MM.1S (cell line): ENCODE measurements at regions not wholly inside any gene's neighbourhood (a gene's known extent, or its start where the extent isn't known, plus 50 kb on each side); places are given as distances from the start of the nearest gene placed in this dataset.

Experiments
- DNase-seq: peaks from one replicate; pipeline ENCODE4 v3.0.0-alpha.2; 2015
- H2AFZ ChIP-seq: fragments of 300-600 bp; sonication (generic); 2 replicates; pipeline ENCODE4 v1.6.0; 2016; ENCODE audit warnings: antibody characterized with exemption, low read length
- H3F3A ChIP-seq: fragments of 300-600 bp; sonication (generic); 2 replicates; pipeline ENCODE4 v1.6.1; 2016; ENCODE audit warnings: mild to moderate bottlenecking, antibody characterized with exemption, low read length, moderate library complexity, mixed read lengths; ENCODE audit not compliant: insufficient read depth
- H3K27ac ChIP-seq: fragments of 300-600 bp; sonication (generic); 2 replicates; pipeline ENCODE4 v1.5.1; 2016; ENCODE audit warnings: mild to moderate bottlenecking, low read length
- H3K27me3 ChIP-seq: fragments of 300-600 bp; sonication (generic); replicated peaks from 2 replicates; pipeline ENCODE4 v1.6.0; 2016; ENCODE audit warnings: low read length; ENCODE audit not compliant: insufficient read depth
- H3K36me3 ChIP-seq: fragments of 300-600 bp; sonication (generic); replicated peaks from 2 replicates; pipeline ENCODE4 v1.6.1; 2016; ENCODE audit warnings: mild to moderate bottlenecking, low read length, mixed read lengths; ENCODE audit not compliant: insufficient read depth
- H3K4me1 ChIP-seq: fragments of 300-600 bp; sonication (generic); 2 replicates; pipeline ENCODE4 v1.6.1; 2016; ENCODE audit warnings: low read length, mixed read lengths
- H3K4me2 ChIP-seq: fragments of 300-600 bp; sonication (generic); 2 replicates; pipeline ENCODE4 v1.6.0; 2016; ENCODE audit warnings: low read depth, low read length
- H3K4me3 ChIP-seq: fragments of 300-600 bp; sonication (generic); 2 replicates; pipeline ENCODE4 v1.5.1; 2016; ENCODE audit warnings: low read length, mixed read lengths
- H3K79me2 ChIP-seq: fragments of 300-600 bp; sonication (generic); 2 replicates; pipeline ENCODE4 v1.6.1; 2016; ENCODE audit warnings: mixed run types, low read length, mixed read lengths
- H3K9ac ChIP-seq: fragments of 300-600 bp; sonication (generic); 2 replicates; pipeline ENCODE4 v1.6.1; 2016; ENCODE audit warnings: low read length, mixed read lengths
- H3K9me2 ChIP-seq: fragments of 300-600 bp; sonication (generic); replicated peaks from 2 replicates; pipeline ENCODE4 v1.6.1; 2016; ENCODE audit warnings: mild to moderate bottlenecking, low read length, mixed read lengths; ENCODE audit not compliant: insufficient read depth
- H3K9me3 ChIP-seq: fragments of 300-600 bp; sonication (generic); replicated peaks from 2 replicates; pipeline ENCODE4 v1.6.1; 2016; ENCODE audit warnings: mild to moderate bottlenecking, low read length, mixed read lengths; ENCODE audit not compliant: insufficient read depth
- H4K20me1 ChIP-seq: fragments of 300-600 bp; sonication (generic); 2 replicates; pipeline ENCODE4 v1.6.1; 2016; ENCODE audit warnings: mild to moderate bottlenecking, low read length, moderate library complexity, mixed read lengths; ENCODE audit not compliant: insufficient read depth
- EZH2 ChIP-seq: fragments of 300-600 bp; sonication (generic); optimal IDR thresholded peaks from 2 replicates; pipeline ENCODE3; 2017; ENCODE audit warnings: low read depth, mild to moderate bottlenecking, antibody characterized with exemption, low read length, mixed read lengths
- EZH2phosphoT487 ChIP-seq: fragments of 300-600 bp; sonication (generic); IDR thresholded peaks from 2 replicates; pipeline ENCODE4 v1.6.1; 2018; ENCODE audit warnings: antibody characterized with exemption, low read length
- TF ChIP-seq, protein P1 (sequence below): fragments of 300-600 bp; sonication (generic); IDR thresholded peaks from 2 replicates; pipeline ENCODE4 v1.5.1; 2016; ENCODE audit warnings: antibody characterized with exemption, low read length, mixed read lengths

DNA sequence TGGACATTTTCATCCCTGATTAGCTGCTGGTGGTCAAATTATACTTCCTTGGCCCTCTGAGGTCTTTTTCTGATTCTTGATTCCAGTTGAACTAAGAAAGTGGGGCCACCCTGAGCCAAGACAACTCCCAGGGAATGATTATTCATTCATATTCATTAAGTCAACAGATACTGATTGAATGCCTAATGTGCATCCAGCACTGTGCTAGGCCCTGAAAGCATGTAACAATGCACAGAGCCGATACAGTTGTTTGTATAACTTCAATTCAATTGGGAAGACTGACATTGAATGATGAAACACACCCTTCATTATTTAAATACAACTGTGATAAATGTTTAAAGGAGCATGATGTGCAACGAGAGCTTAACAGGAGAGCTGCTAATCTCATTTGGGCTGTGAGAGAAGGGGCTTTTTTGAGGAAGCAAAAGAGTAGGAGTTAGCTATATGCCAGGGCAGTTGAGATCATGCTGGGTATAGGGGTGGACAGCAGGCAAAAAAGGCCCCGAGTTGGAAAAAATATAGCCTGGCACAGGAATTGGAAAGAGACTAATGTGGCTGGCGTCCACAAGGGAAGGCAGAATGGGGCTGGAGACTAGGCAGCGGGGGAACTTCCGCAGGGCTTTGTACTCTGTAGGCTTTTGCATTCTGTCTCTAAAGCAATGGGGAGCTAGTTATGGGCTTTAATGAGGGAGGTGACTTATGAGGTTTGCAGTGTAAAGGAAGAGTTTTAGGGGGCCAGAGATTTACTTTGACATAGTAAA is 57.2 kb upstream of the ACVR1 start:
- H3K27ac ChIP-seq = no peak overlapping the region
- H3K4me1 ChIP-seq = no peaks in the 10 kb centered on the region
- no peaks in the 10 kb centered on the region for H3K27me3 ChIP-seq
- TF ChIP-seq EZH2 = no peak
- no peak for TF ChIP-seq EZH2phosphoT487
- TF ChIP-seq, protein P1, sequence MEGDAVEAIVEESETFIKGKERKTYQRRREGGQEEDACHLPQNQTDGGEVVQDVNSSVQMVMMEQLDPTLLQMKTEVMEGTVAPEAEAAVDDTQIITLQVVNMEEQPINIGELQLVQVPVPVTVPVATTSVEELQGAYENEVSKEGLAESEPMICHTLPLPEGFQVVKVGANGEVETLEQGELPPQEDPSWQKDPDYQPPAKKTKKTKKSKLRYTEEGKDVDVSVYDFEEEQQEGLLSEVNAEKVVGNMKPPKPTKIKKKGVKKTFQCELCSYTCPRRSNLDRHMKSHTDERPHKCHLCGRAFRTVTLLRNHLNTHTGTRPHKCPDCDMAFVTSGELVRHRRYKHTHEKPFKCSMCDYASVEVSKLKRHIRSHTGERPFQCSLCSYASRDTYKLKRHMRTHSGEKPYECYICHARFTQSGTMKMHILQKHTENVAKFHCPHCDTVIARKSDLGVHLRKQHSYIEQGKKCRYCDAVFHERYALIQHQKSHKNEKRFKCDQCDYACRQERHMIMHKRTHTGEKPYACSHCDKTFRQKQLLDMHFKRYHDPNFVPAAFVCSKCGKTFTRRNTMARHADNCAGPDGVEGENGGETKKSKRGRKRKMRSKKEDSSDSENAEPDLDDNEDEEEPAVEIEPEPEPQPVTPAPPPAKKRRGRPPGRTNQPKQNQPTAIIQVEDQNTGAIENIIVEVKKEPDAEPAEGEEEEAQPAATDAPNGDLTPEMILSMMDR = no peak
- no peak for DNase-seq
- H3K4me3 ChIP-seq = no peak overlapping the region
- H2AFZ ChIP-seq = no peak overlapping the region
- no peaks in the 10 kb centered on the region for H3F3A ChIP-seq
- H3K9me2 ChIP-seq = no peaks in the 10 kb centered on the region
- H3K4me2 ChIP-seq = no peak overlapping the region
- H3K9me3 ChIP-seq = no peaks in the 10 kb centered on the region
- H3K9ac ChIP-seq = no peak overlapping the region
- no peaks in the 10 kb centered on the region for H4K20me1 ChIP-seq
- H3K79me2 ChIP-seq = no peaks in the 10 kb centered on the region
- no peaks in the 10 kb centered on the region for H3K36me3 ChIP-seq

DNA sequence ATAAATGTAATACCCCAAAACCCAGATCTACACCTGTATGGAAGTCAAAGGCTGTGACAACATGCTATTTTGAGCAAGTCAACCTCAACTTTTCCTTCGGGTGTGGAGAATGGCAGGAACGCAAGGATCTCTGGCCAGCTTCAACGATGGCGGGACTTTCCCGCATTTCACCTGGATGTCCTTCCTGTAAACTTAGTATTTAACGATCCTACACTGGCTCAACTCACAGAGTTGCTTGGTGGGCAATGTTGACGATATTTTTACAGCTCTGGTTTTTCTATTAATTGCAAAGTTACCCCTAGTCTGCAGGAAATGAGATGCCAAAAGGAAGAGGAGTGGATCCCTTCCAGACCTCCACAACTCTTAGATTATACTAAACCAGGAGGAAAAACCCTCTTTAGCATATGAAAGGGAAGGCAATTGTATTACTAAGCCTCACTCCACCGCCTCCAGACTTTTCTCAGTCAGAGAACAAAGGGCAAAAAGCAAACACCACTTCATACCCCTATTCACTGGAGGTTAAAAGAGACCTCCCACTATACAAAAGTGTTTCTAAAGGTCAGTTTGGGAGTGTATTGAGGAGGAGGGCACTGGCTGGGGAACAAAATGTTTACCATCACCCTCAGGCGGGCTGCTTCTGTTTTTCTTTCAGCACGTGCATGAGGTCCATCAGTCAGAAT is 56.5 kb upstream of the ACVR1 start:
- DNase-seq = no peak
- H3K9me3 ChIP-seq = no peaks in the 10 kb centered on the region
- H3K9me2 ChIP-seq = no peaks in the 10 kb centered on the region
- H3F3A ChIP-seq = no peaks in the 10 kb centered on the region
- H3K27me3 ChIP-seq = no peaks in the 10 kb centered on the region
- no peaks in the 10 kb centered on the region for H3K79me2 ChIP-seq
- no peaks in the 10 kb centered on the region for H3K36me3 ChIP-seq
- H2AFZ ChIP-seq = no peak overlapping the region
- H4K20me1 ChIP-seq = no peaks in the 10 kb centered on the region
- H3K4me3 ChIP-seq = no peak overlapping the region
- TF ChIP-seq EZH2phosphoT487 = no peak
- TF ChIP-seq, protein P1 = no peak
- TF ChIP-seq EZH2 = no peak
- no peak overlapping the region for H3K9ac ChIP-seq
- H3K4me1 ChIP-seq = no peaks in the 10 kb centered on the region
- no peak overlapping the region for H3K4me2 ChIP-seq
- H3K27ac ChIP-seq = no peak overlapping the region

DNA sequence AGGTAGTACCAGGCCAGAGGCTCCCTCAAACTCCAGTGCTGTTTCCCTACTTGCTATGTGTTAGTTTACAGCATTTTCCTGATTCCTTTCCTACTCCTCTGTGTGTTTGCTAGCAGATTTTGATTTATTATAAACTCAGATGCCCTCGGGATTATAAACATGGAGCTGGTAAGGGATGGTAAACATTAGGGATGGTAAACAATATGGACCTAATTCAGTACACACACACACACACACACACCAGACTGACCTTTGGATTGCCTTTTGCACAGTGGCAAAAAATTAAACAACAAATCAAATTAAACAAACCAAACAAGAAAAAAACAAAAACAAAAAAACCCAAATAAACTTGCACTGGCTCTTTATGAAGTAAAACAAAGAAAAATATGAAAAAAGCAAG is 55.4 kb upstream of the ACVR1 start:
- no peaks in the 10 kb centered on the region for H3K9me2 ChIP-seq
- no peaks in the 10 kb centered on the region for H3F3A ChIP-seq
- H3K9ac ChIP-seq = no peak overlapping the region
- H3K27ac ChIP-seq = no peak overlapping the region
- H2AFZ ChIP-seq = no peak overlapping the region
- DNase-seq = no peak
- H3K4me3 ChIP-seq = no peak overlapping the region
- no peaks in the 10 kb centered on the region for H3K79me2 ChIP-seq
- H3K36me3 ChIP-seq = no peaks in the 10 kb centered on the region
- TF ChIP-seq, protein P1 = no peak
- TF ChIP-seq EZH2phosphoT487 = no peak
- no peak for TF ChIP-seq EZH2
- H3K4me2 ChIP-seq = no peak overlapping the region
- H3K27me3 ChIP-seq = no peaks in the 10 kb centered on the region
- no peaks in the 10 kb centered on the region for H3K9me3 ChIP-seq
- no peaks in the 10 kb centered on the region for H3K4me1 ChIP-seq
- H4K20me1 ChIP-seq = no peaks in the 10 kb centered on the region
